Small intestine (tissue), 7 donors: ENCODE measurements at regions not wholly inside any gene's neighbourhood (a gene's known extent, or its start where the extent isn't known, plus 50 kb on each side); places are given as distances from the start of the nearest gene placed in this dataset.
"Not testable (repeated sequence)": the region's sequence is repeated elsewhere in the genome, so short reads cannot be mapped to it uniquely, and the experiment has no call there.

ENCODE experiments used
- DNase-seq, 2 donors: peaks; one replicate each; pipeline versions ENCODE4 v3.0.0 to v3.0.0-alpha.2; 2013
- FAIRE-seq: peaks from 2 replicates; lab custom pipeline; 2012; peaks lifted over from hg19 to GRCh38; lab: Jason Lieb, UNC
- H3K27ac ChIP-seq, 3 donors: one replicate each; pipeline ENCODE4 v1.5.1; 2013; ENCODE audit warnings: low read length in 2 of 3, mild to moderate bottlenecking in 2 of 3, control low read depth in 1 of 3, inconsistent platforms in 1 of 3, low read depth in 1 of 3, moderate library complexity in 1 of 3
- H3K27me3 ChIP-seq, 3 donors: one replicate each; pipeline ENCODE4 v1.6.1; 2013; ENCODE audit warnings: low read length in 3 of 3, inconsistent platforms in 1 of 3; ENCODE audit not compliant: control insufficient read depth in 3 of 3, insufficient read depth in 3 of 3
- H3K36me3 ChIP-seq, 3 donors: one replicate each; pipeline ENCODE4 v1.6.1; 2013; ENCODE audit warnings: low read length in 3 of 3, inconsistent platforms in 1 of 3, low read depth in 1 of 3, mild to moderate bottlenecking in 1 of 3, moderate library complexity in 1 of 3; ENCODE audit not compliant: control insufficient read depth in 3 of 3, insufficient read depth in 2 of 3
- H3K4me1 ChIP-seq, 3 donors: one replicate each; pipeline ENCODE4 v1.6.1; 2013; ENCODE audit warnings: low read length in 2 of 3, inconsistent platforms in 1 of 3, low read depth in 1 of 3, mild to moderate bottlenecking in 1 of 3, moderate library complexity in 1 of 3; ENCODE audit not compliant: control insufficient read depth in 3 of 3, insufficient read depth in 2 of 3
- H3K4me3 ChIP-seq, 3 donors: one replicate each; pipeline ENCODE4 v1.5.1; 2013; ENCODE audit warnings: low read length in 3 of 3, control low read depth in 1 of 3, inconsistent platforms in 1 of 3, low read depth in 1 of 3, mild to moderate bottlenecking in 1 of 3, moderate library complexity in 1 of 3
- H3K9me3 ChIP-seq, 2 donors: one replicate each; pipeline ENCODE4 v1.6.1; 2013; ENCODE audit warnings: low read depth in 1 of 2, low read length in 1 of 2; ENCODE audit not compliant: control insufficient read depth in 2 of 2, insufficient read depth in 1 of 2
- WGBS, 3 donors: extraction: QIAGEN DNeasy Blood & Tissue Kit; methylation state at CpG; one replicate each; pipeline ENCODE4 v1.1.7; 2013; 5-methylcytosine and 5-hydroxymethylcytosine counted together
- donor health status: healthy with polysubstance abuse.
- donor health status: control.
- donor health status: control.
- donor health status: Bipolar disorder and iron deficiency.
- donor health status: healthy.

GRCh38 chr10:89980166-89980565 is 278.8 kb downstream of the KIF20B start:
- DNase-seq (no peak), FAIRE-seq (no peak)
- Histone ChIP-seq H3K4me3 (no peak overlapping the region), H3K4me1 (no peaks in the 10 kb centered on the region), H3K36me3 (no peaks in the 10 kb centered on the region), H3K27ac (no peak overlapping the region), H3K9me3 (no peaks in the 10 kb centered on the region), H3K27me3 (no peaks in the 10 kb centered on the region)
- WGBS, 3 donors = 79 to 84% (median 80%) methylated on average over 2 of the region's 2 CpGs

- no peak for DNase-seq
- FAIRE-seq = no peak
- WGBS, 3 donors = 23 to 56% (median 54%) methylated on average over 3 of the region's 3 CpGs
Observed at GRCh38 chr10:89981891-89982290, 280.5 kb downstream of the KIF20B start.

GRCh38 chr10:89985446-89985845 is 284.1 kb downstream of the KIF20B start:
- FAIRE-seq (no peak), DNase-seq (no peak)
- no peak overlapping the region for H3K27ac ChIP-seq
- 81 to 85% (median 85%) methylated on average over 7 of the region's 7 CpGs for WGBS, 3 donors
- no peaks in the 10 kb centered on the region for H3K9me3 ChIP-seq
- no peaks in the 10 kb centered on the region for H3K4me1 ChIP-seq
- H3K4me3 ChIP-seq = no peak overlapping the region
- no peaks in the 10 kb centered on the region for H3K36me3 ChIP-seq
- H3K27me3 ChIP-seq = peaks cover 0 to 2% (median 0%) of the 10 kb centered on the region in 3 donors

More at GRCh38 chr10:89981891-89982290, 280.5 kb downstream of the KIF20B start:
- Histone ChIP-seq H3K4me1 (no peaks in the 10 kb centered on the region), H3K4me3 (no peak overlapping the region), H3K36me3 (no peaks in the 10 kb centered on the region), H3K9me3 (no peaks in the 10 kb centered on the region), H3K27ac (no peak overlapping the region), H3K27me3 (peaks cover 0 to 2% (median 0%) of the 10 kb centered on the region in 3 donors)

GRCh38 chr10:89988361-89988760 is 287.0 kb downstream of the KIF20B start:
- FAIRE-seq, H3K9me3 ChIP-seq, H3K27ac ChIP-seq, H3K4me1 ChIP-seq, H3K4me3 ChIP-seq, H3K27me3 ChIP-seq, DNase-seq, H3K36me3 ChIP-seq: not testable (repeated sequence)

- no peak overlapping the region for H3K27ac ChIP-seq
- FAIRE-seq = peak; percentile 10
- 69 to 89% (median 83%) methylated on average over 1 of the region's 1 CpG for WGBS, 3 donors
- no peak for DNase-seq
- H3K4me3 ChIP-seq = no peak overlapping the region
- no peaks in the 10 kb centered on the region for H3K36me3 ChIP-seq
- H3K4me1 ChIP-seq = no peaks in the 10 kb centered on the region
- H3K27me3 ChIP-seq = no peaks in the 10 kb centered on the region
- peaks cover 0 to 4% of the 10 kb centered on the region in 2 donors for H3K9me3 ChIP-seq
Observed at GRCh38 chr10:89992575-89992974, 291.2 kb downstream of the KIF20B start.

- no peaks in the 10 kb centered on the region for H3K27me3 ChIP-seq
- 74 to 92% (median 81%) methylated on average over 1 of the region's 1 CpG for WGBS, 3 donors
- no peak for DNase-seq
- no peak overlapping the region for H3K4me3 ChIP-seq
- no peak overlapping the region for H3K27ac ChIP-seq
- no peaks in the 10 kb centered on the region for H3K4me1 ChIP-seq
- no peaks in the 10 kb centered on the region for H3K9me3 ChIP-seq
- no peak for FAIRE-seq
- H3K36me3 ChIP-seq = no peaks in the 10 kb centered on the region
Observed at GRCh38 chr10:90007226-90007625, 305.8 kb downstream of the KIF20B start.

- not testable (repeated sequence) for FAIRE-seq, H3K27ac ChIP-seq, DNase-seq, H3K27me3 ChIP-seq, H3K4me1 ChIP-seq, H3K9me3 ChIP-seq, H3K4me3 ChIP-seq, H3K36me3 ChIP-seq
- 73 to 81% (median 73%) methylated on average over 5 to 14 of the region's 14 CpGs for WGBS, 3 donors
Observed at GRCh38 chr10:90011281-90011680, 309.9 kb downstream of the KIF20B start.

- Histone ChIP-seq H3K4me1 (no peaks in the 10 kb centered on the region), H3K36me3 (no peaks in the 10 kb centered on the region), H3K9me3 (no peaks in the 10 kb centered on the region), H3K27me3 (no peaks in the 10 kb centered on the region), H3K4me3 (no peak overlapping the region), H3K27ac (no peak overlapping the region)
- FAIRE-seq = no peak
- DNase-seq = no peak
- WGBS, 3 donors = 44 to 48% (median 47%) methylated on average over 2 of the region's 2 CpGs
Observed at GRCh38 chr10:90018819-90019218, 317.4 kb downstream of the KIF20B start.

GRCh38 chr10:90020506-90020905 is 319.1 kb downstream of the KIF20B start:
- 48 to 71% (median 52%) methylated on average over 2 of the region's 2 CpGs for WGBS, 3 donors
- Histone ChIP-seq H3K9me3 (no peaks in the 10 kb centered on the region), H3K4me3 (no peak overlapping the region), H3K36me3 (no peaks in the 10 kb centered on the region), H3K4me1 (no peaks in the 10 kb centered on the region), H3K27me3 (no peaks in the 10 kb centered on the region), H3K27ac (no peak overlapping the region)
- FAIRE-seq (no peak), DNase-seq (no peak)
